ENCODE measurements at regions not wholly inside any gene's neighbourhood (a gene's known extent, or its start where the extent isn't known, plus 50 kb on each side); places are given as distances from the start of the nearest gene placed in this dataset.
"Not testable (repeated sequence)": the region's sequence is repeated elsewhere in the genome, so short reads cannot be mapped to it uniquely, and the experiment has no call there.

GRCh38 chr21:35203093-35203977 is 154.2 kb upstream of the RUNX1 start:
- DNase-seq (ENCODE audit: missing footprints), result no peak

GRCh38 chr21:35202431-35202830 is 153.3 kb upstream of the RUNX1 start:
- DNase-seq (ENCODE audit: missing footprints), result no peak
- intact Hi-C loops (cut with DNase I), result loop anchor here (10.0 kb wide), 1 partner anchor 318 kb away; no protein-coding TSS in a partner anchor
- ATAC-seq, result no peak

More at GRCh38 chr21:35203093-35203977, 154.2 kb upstream of the RUNX1 start:
- intact Hi-C loops (cut with DNase I), result loop anchor here (10.0 kb wide), 1 partner anchor 319 kb away; no protein-coding TSS in a partner anchor
- no peak for ATAC-seq

GRCh38 chr21:35201799-35202198 is 152.7 kb upstream of the RUNX1 start:
- intact Hi-C loops (cut with DNase I), result loop anchor here (10.0 kb wide), 1 partner anchor 317 kb away; no protein-coding TSS in a partner anchor
- DNase-seq (ENCODE audit: missing footprints) (no peak), ATAC-seq (no peak)

DNA sequence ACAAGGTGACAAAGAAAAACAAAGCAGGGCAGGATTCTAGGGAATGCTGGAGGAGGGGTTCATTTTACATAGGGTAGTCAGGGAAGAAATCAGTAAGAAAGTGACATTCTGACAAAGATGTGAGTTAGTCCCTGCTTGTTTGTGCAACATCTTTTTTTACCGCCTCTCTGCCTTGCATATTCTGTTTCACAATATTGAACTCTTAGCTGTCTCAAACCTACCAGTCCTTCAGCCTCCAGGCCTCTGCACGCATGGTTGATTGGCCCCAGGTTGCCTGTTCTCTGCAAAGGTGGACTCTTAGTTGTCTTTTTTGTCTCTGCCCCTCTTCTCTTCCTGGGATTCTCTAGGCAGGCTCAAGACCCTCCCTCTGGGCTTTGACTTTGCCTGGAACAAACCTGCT is 152.2 kb upstream of the RUNX1 start:
- intact Hi-C loops (cut with DNase I), result loop anchor here (10.0 kb wide), 1 partner anchor 316 kb away; no protein-coding TSS in a partner anchor

GRCh38 chr21:35199733-35200015 is 150.6 kb upstream of the RUNX1 start:
- no peak for DNase-seq (ENCODE audit: missing footprints)
- no peak for ATAC-seq
- intact Hi-C loops (cut with DNase I), result loop anchor here (10.0 kb wide), 1 partner anchor 315 kb away; no protein-coding TSS in a partner anchor

More for the DNA sequence above, 152.2 kb upstream of the RUNX1 start:
- DNase-seq (ENCODE audit: missing footprints), result no peak
- ATAC-seq, result no peak

DNA sequence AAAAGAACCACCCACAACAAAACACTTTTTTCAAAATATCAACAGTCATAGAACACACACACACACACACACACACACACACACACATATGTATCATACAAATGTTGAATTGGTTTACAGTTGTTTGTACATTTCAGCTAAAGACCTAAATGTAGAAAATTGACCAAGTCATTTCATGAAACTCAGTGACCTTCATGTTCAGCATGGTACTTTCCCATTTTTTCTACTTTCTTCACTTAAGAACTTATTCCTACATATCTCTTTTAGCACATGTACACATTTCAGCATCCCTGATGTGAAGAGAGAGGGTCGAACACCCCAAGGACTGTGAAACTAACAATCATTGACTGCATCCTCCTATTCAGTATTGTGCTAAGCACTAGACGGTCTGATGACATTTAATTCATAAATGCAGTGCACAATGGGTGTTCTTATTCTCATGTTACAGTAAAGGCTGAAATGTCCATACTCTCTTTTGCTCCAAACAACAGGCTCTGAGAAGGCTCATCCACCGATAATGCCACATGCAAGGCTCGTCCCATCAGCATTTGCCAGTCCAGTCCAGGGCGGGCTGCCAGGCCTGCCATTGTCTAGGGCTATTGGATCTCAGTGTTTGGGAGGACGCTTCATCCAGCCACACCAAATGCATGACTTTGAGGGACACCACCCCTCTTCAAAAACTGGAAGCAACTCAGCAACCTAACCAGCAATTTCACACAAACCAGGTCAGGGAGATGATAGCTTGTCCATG is 150.1 kb upstream of the RUNX1 start:
- ATAC-seq (no peak), DNase-seq (ENCODE audit: missing footprints) (no peak)
- intact Hi-C loops (cut with DNase I), result no loop called here

- intact Hi-C loops (cut with DNase I), result no loop called here
- ATAC-seq (no peak), DNase-seq (ENCODE audit: missing footprints) (no peak)
Observed at GRCh38 chr21:35198565-35198964, 149.5 kb upstream of the RUNX1 start.

DNA sequence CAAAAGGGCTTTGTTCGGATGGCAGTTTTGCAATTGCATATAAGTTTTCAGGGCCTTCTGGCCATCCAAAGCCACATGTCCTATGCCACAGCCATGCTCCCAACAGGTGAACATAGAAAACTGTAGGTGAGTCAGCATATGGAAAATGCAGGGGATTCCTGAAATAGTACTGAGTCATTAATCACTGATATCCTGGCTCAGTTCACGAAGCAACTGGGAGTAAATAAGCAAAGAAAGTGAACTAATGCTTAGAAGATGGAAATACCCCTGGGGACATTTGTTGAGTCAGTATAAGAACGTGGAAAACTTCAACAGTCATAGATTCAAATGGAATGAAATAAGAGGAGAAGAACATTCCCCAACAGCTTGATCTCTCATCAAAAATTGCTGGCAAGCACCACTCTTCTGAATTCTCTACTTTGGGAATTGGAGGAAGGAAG is 148.9 kb upstream of the RUNX1 start:
- peak; percentile 80 for ATAC-seq
- DNase-seq (ENCODE audit: missing footprints), result no peak
- intact Hi-C loops (cut with DNase I), result no loop called here

DNA sequence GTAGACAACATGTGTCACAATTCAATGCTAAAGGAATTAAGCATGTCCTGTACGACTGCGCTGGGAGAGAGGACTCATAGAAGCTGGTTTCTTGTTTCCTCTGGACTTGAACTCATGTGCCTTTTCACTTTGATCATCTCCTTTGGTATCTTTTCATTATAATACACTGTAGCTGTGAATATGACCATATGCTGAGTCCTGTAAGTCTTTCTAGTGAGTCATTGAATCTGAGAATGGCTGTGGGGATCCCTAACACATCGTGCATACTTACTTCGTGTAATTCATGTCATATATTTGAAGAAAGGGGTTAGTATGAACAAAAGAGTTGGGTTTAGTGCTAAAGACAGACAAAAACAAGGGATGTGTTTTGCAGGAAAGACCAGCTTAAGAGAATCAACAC is 148.1 kb upstream of the RUNX1 start:
- ATAC-seq (no peak), DNase-seq (ENCODE audit: missing footprints) (no peak)

DNA sequence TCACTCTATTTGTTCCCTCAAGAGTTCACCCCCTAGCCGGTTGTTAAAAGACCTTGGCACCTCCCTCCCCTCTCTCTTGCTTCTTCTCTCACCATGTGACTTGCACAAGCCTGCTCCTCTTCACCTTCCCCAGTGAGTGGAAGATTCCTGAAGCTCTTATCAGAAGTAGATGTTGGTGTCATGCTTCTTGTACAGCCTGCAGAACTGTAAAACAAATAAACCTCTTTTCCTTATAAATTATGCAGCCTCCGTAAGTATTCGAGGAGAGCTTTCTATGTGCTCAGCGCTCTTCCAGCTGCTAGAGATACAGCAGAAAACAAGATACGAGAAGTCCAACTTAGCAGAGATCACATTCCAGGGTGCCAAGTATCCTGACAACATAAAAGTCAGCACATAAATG is 147.0 kb upstream of the RUNX1 start:
- ATAC-seq (no peak), DNase-seq (ENCODE audit: missing footprints) (no peak)
- intact Hi-C loops (cut with DNase I), result no loop called here

More for the DNA sequence above, 148.1 kb upstream of the RUNX1 start:
- intact Hi-C loops (cut with DNase I), result no loop called here

DNA sequence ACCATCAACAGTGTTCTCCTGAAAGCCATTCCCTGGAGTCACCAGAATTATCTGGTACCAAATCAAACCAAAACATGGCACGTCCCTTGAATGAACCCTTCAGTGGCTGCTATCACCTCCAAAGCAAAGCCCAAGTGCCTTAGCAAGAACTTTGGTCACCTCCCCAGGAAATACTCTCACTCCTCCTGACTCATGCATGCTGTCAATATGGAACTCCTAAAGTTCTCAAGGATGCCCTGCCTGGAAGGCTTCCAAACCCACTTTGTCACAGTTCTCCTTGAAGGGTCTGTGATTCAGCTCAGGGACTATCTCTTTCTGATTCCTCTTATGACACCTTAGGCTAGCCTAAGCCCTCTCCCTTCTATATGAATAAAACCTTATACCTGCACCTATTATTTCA is 146.1 kb upstream of the RUNX1 start:
- ATAC-seq (no peak), DNase-seq (ENCODE audit: missing footprints) (no peak)
- intact Hi-C loops (cut with DNase I), result no loop called here

GRCh38 chr21:35191754-35192153 is 142.7 kb upstream of the RUNX1 start:
- intact Hi-C loops (cut with DNase I), result no loop called here
- DNase-seq (ENCODE audit: missing footprints) (no peak), ATAC-seq (no peak)

DNA sequence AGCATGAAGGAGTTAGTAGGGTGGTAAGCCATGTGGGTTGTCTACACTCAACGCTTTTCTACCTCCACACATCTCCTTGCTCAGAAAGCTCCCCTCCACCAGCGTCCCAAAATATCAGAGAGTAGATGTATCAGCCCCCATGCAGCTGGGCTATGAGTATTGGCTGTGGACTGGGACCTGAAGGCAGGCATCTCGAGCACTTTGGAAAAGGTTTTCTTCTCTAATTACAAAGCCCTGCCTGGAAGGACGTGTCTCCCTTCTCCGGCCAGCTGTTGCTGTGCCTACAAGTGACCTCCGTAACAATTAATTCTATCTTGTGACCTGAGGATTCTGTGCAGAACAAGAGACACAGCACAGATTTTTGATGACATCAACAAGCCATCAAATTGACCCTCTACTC is 142.0 kb upstream of the RUNX1 start:
- intact Hi-C loops (cut with DNase I), result no loop called here
- no peak for ATAC-seq
- DNase-seq (ENCODE audit: missing footprints), result no peak

DNA sequence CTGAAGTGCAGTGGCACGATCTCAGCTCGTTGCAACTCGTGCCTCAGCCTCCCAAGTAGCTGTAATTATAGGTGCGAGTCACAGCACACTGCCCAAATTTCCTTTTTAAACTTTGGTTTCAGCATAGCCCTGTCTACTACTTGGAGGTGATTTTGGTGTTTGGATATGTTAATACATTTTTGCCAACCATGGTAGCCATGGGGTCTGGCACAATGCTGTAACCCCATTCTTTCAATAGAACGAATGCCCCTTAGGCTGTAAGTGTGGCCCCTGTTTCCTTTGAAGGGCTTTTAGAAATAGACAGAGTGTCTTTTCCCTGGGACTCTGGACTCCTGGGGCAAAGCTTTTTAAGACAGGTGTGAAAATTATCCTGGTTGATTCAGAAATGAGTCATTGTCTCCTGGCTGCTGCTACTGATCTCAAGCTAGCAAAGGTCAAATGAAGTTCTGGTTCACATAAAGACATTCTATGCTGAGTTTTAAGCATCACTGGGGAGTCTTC is 141.1 kb upstream of the RUNX1 start:
- no peak for ATAC-seq
- no peak for DNase-seq (ENCODE audit: missing footprints)
- intact Hi-C loops (cut with DNase I), result no loop called here

GRCh38 chr21:35189077-35189863 is 140.2 kb upstream of the RUNX1 start:
- DNase-seq (ENCODE audit: missing footprints) (no peak), ATAC-seq (peak; percentile 42)
- intact Hi-C loops (cut with DNase I), result no loop called here

- DNase-seq (ENCODE audit: missing footprints); intact Hi-C loops (cut with DNase I); ATAC-seq: not testable (repeated sequence)
Observed at GRCh38 chr21:35183389-35183788, 134.3 kb upstream of the RUNX1 start.

DNA sequence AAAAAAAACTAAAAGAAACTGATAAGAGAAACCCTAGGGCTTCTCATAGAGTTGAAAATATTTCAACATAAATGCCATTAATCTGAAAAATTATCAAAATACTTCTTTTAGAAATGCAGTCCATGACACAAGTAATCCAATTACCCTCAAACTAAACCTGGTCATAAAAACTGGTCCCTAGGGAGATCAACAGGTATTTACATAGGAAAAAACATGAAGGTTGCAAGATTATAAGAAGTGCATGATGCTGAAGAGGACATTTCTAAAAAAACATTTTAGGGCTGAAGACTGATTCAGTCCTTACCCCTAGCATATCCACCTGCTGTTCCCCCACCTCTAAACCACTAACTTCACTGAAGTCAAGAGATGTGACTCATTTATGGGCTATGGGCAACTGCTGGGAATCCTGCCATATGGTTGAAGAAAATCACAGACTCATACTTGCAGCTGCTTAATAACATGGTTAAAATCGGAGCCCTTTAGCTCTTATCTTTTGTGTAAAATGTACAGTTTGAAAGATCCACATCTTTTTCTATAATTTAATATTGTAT is 131.0 kb upstream of the RUNX1 start:
- intact Hi-C loops (cut with DNase I), result no loop called here
- ATAC-seq, result no peak
- no peak for DNase-seq (ENCODE audit: missing footprints)

- intact Hi-C loops (cut with DNase I), result no loop called here
- ATAC-seq, result no peak
Observed at GRCh38 chr21:35178827-35179226, 129.7 kb upstream of the RUNX1 start.

DNA sequence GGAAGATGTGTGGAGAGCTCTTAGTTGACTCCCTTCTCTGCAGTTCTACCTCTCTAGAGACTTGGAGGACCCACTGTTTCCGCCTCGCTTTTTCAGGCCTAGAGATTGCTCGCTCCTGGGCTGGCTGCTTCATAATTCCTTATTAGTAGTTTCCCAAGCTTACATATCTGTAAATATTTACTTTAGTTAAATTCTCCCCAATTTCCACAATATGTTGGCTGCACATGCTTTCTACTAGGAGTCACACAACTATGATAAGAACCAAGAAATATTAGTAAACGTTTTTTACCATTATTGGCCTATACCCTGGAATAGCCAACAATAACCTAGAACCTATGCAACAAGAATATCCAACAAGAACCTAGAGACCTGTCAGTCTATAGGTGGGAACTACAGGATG is 129.0 kb upstream of the RUNX1 start:
- intact Hi-C loops (cut with DNase I), result no loop called here
- DNase-seq (ENCODE audit: missing footprints) (no peak), ATAC-seq (no peak)

More at GRCh38 chr21:35178827-35179226, 129.7 kb upstream of the RUNX1 start:
- DNase-seq (ENCODE audit: missing footprints), result no peak

All from Right ventricle myocardium inferior (tissue), 1 donor.